ENCODE measurements at regions not wholly inside any gene's neighbourhood (a gene's known extent, or its start where the extent isn't known, plus 50 kb on each side); places are given as distances from the start of the nearest gene placed in this dataset.
"Not testable (repeated sequence)": the region's sequence is repeated elsewhere in the genome, so short reads cannot be mapped to it uniquely, and the experiment has no call there.

DNA sequence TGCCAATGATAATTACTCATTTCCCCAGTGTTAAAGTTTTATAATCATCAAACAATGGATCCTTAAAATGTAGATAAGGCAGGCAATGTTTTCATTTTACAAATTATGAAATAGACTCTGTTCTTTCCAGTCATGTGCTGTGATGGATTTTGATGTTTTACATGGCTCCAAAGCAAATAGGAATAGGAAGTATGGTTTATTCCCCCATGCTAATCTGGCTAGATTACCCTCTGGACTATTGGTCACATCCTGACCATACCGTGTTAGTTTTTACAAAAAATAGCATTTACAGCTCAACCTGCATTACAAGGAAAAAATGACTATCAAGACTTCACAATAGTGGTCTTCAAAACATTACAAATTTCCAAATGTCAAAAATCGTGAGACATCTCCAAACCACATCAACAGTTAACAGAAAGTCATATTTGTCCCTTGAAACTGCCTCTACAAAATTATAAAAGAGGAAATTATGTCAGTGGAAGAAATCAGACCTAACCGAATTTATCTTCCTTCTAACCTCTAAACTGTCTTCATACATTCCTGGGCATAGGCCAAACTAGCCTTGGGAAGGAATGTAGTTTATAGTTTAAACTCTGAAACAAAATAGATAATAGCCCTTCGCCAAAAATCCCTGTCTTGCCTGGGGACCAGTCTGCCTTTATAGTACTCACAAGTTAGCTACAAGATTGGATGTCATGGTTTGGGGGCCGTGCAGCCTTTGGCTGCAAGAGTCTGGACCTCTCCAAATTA lies 1941.2 kb upstream of the CELF4 start:
- intact Hi-C loops (cut with micrococcal nuclease), result no loop called here

DNA sequence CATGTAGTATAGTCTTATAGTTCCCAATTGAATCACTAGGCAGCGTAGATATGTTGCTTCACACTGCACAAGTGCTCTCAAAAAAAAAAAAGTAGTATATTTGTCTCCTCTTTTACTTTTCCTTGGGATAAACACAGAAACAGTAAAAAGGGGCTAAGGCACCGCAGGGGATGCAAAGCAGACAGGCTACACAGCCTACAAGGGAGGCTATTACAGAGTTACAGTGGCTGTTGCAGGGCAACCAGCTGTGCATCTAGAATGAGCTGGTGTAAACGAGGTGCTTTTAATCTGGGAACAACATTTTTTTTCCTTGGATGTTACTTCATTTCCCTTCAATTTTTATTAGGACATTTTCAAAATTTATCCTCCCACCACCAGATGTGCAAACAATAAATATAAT lies 1934.7 kb upstream of the CELF4 start:
- intact Hi-C loops (cut with micrococcal nuclease), result no loop called here

DNA sequence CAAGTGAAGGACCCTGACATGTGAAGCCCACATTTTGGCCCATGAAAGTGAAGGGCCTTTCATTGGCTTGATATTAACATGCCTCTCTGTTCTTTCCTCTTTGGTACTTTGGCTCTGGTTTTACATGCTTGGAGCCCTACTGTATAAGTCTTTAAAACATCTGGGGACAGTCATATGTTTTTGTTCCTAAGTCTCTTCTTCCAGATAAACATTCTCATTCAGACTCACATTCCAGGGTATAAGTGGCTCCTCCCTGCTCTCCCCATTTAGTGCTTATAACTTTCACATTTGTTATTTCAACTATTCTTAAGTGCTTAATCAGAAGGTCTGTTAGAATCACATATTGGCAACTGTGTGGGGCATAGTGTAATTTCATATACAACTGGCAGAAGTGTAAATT lies 1932.2 kb upstream of the CELF4 start:
- intact Hi-C loops (cut with micrococcal nuclease), result no loop called here

DNA sequence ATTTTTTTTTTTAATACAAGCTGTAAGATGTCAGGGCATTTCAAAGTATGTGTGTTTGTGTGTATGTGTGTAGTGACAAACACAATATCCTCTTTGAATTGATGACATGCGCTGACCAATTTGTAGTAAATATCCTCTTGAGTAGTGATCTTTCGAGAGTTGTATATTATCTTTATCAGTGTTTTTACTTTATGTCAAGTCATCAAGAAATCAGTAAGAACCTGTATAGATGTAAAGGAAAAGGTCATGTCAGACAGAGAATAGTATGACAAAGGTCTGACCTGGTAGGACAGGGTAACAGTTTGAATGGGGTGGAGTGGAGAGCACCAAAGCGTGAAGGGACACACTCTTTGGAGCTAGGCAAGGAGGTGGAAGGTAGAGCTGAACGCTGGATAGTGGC lies 1931.4 kb upstream of the CELF4 start:
- intact Hi-C loops (cut with micrococcal nuclease), result no loop called here

DNA sequence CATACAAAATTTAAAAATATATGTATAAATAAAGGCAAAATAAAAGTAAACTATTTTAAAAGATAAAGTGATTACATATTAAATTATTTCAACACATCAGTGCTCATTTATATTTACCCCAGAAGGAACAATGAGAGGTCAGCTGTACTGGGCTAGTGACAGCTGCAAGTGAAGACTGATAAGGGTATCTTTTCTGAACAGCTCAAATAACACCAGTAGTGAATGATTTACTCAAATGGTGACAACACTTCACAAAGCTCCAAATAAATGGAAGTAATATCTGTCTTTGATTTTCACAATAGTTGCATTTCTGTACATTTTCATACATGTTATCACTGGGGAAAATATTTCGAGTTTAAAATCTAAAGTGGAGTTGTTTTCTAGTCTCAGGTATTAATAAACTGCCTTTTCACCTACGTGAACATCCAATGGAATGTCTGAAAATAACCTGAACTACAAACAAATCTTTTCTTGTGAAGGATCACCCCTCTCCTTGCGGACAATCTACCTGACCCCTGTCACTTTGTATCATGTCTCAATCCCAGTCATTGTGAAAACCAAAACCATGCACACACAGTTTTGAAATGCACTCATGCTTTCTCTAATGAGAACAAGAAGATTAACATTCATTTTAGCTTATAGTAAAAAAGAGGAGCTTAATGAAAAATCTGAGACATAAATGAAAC lies 1928.8 kb upstream of the CELF4 start:
- intact Hi-C loops (cut with micrococcal nuclease), result no loop called here

DNA sequence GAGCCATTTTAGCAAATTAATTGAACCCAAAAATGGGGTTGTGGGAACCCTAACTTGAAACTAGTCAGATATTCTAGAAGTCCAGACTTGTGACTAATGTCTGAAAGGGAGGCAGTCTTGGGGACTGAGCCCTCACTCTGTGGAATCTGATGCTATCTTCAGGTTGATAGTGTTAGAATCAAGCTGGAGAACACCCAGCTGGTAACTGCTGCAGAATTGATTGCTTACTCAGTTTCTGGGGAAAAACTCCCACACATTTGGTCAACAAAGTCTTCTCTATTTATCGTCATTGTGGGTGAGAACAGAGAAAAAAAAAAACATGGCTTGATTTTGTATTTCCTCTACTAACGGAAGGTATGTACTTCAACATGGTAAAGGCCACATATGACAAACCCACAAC lies 1925.8 kb upstream of the CELF4 start:
- intact Hi-C loops (cut with micrococcal nuclease), result no loop called here

DNA sequence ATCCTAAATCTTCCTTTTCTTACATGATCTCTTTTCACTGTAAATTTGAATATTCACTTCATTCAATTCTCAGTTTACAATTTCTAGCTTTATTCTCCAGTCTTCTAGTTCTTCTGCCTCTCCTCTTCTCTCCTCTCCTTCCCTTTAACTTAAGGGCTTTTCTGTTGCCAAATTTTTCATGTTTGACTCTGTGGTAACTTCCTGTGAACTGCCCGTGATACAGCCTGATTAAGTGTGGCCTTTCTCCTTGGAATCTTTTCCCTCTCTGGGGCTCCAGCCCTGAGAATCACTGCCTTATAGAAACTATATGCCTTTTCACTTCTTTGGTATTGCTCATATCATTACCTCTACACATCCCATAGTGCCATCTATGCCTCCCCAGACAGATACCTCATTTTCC lies 1923.8 kb upstream of the CELF4 start:
- intact Hi-C loops (cut with micrococcal nuclease), result no loop called here

DNA sequence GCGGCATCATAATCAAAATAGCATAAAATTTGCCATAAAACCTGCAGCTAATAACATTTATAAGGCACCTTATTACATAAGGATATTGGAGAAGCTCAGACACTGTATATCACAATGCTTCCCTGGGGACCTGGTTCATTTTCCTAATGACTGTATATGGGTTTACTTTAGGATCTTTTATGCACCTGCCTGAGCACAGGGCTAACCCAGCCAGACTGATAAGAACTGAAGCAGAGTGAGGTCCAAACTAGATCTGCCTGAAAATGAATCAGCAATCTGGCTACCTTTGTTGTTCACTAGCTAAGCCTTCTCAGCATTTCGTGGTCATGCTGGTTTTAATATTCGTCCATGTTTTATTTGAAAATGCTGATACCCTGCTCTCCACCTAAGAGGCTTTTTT lies 1922.3 kb upstream of the CELF4 start:
- intact Hi-C loops (cut with micrococcal nuclease), result no loop called here

DNA sequence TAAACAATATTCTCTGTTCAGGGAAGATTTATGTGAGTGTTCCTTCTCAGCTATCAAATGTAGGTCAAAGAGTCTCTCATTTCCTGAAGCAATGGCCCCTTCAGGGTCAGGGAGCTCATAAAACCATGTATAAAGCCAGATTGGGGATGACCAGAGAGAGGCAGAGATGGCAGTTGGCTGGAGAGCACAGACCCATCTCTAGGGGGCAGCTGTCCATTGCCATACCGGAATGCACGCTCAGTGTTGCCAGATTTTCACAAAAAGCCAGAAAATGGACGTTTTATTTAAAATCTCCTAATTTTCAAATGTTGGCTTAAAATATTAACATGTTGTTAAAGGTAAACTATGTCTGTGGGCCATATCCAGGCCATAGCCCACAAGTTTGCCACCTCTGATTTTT lies 1920.7 kb upstream of the CELF4 start:
- intact Hi-C loops (cut with micrococcal nuclease), result no loop called here

DNA sequence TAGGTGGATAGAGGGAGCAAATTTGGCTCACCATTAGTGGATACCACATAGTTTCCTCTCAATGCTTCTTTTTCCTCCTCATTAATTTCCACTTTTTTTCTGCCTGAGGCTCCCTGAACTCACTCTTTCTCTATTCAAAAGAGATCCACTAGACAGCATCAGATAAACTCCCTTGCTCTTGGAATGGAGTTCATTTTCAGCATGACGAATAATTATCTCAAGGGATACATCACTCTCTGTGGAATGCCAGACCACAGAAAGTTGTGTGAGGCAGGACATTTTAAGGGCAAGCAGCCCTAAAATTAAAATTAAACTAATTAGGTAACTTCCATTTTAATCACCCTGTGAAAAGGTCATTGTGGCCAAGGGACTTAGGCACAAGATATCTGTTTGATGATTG lies 1920.1 kb upstream of the CELF4 start:
- intact Hi-C loops (cut with micrococcal nuclease), result no loop called here

DNA sequence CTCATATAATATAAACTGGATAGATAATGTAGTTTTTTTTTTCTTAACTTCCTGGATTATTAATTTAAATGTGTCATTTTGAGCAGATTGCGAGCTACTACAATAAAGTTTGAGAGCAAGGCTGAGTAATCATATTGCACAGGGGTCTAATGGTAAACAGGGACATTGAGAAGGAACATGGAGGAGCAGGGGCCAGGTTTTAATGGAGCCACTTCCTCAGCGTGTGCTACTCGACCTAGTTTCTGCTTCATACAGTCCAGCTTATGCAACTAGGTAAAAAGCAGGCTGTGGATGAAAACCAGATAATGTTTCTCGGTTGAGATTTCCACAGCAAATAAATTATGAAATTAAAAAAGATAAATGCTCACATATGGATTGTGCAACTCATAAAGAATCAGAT lies 1915.7 kb upstream of the CELF4 start:
- intact Hi-C loops (cut with micrococcal nuclease), result no loop called here

DNA sequence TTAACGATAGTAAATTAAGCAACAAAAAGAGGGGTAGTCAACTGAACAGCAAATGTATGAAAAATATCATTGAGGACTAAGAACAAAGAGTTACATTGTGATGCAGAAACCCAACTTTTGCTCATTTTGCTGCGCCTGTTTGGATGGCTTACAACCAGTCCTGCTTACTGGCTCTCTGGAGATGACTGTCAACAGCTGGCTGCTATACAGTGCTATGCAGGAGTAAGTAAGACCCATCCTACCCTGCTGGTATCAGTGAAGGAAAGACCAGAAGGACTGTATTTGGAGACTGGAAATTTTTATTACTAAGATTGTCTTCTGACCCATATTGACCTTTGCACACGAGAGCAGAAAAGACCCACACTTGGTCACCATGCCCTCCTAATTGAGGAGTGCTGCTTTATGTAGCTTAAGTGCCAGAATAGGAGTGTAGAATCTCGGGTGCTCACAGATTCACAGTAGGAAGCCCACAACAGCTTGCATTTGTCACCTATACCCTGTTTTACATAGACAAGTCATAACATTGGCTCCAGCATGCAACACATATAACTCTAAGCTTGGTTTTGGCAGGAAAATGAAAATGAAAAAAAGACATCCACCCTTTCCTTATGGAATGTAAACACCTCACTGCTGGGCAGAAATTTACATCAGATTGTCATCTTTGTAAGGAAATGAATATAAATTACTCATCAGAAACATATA lies 1915.0 kb upstream of the CELF4 start:
- intact Hi-C loops (cut with micrococcal nuclease), result no loop called here

DNA sequence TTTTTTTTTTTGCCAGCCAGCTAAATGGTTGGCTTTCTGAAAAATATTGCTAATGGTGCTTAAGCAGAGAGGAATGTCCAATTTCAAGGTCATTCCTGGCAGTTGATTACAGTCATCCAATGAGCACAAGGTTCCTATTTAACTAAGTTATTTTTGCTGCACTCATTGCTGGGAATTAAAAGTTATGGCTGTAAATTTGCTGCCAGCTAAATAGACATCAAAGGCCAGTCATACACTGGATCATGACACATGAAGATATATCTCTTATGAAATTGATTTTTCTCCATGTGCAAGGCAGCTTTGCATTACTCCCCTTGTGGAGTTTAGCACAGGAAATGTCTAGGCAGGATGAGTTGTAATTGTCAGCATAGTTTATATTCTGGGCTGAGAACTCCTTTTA lies 1898.4 kb upstream of the CELF4 start:
- intact Hi-C loops (cut with micrococcal nuclease), result no loop called here

DNA sequence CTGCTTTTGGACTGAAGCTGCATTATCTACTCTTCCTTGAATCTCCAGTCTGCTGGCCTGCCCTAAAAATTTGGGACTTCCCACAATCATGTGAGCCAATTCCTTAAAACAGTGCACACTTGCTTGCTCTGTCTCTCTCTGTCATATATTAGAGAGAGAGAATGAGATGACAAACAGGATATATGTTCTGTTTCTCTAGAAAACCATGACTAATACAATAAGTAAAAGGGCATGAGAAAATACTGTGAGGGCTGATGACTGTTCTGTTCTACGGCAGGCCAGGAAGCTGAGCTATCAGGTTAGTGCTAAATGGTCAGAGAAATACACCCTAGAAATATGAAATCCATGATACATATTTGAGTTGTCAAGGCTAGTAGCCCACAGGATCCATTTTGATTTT lies 1896.8 kb upstream of the CELF4 start:
- intact Hi-C loops (cut with micrococcal nuclease), result no loop called here

DNA sequence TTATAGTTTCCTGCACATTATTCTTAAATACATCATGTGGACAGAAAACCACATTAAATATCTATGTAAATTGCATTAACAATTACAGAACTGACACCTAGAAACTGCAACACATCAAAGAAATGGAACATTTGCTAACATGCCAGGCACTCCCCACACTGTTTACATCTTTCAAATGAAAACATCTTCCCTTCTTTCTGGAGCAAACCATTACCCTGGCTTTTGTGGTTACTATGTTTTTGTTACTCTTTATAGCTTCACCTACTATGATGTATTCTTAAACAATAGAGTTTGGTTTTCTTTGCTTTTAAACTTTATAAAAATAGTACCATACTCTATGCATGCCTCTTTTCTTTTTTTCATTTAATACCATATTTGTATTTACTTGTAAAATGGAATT lies 1894.5 kb upstream of the CELF4 start:
- intact Hi-C loops (cut with micrococcal nuclease), result no loop called here

DNA sequence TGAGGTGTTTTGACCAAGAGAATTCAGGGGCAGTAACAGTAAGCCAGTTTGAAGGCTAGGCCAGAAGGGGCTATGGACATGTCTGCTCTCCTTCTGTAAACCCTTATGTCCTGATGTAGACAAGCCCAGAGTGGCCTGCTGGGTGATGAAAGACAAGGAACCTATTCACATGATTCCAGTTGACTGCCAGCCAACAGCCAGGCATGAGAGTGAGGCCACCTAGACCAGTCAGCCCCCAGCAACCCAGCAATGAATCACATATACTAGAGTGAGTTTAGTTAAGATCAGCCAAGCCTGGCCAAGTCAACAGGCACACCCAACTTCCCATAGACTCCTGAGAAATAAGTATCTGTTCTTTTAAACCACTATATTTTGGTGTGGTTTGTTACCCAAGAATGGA lies 1889.7 kb upstream of the CELF4 start:
- intact Hi-C loops (cut with micrococcal nuclease), result no loop called here

DNA sequence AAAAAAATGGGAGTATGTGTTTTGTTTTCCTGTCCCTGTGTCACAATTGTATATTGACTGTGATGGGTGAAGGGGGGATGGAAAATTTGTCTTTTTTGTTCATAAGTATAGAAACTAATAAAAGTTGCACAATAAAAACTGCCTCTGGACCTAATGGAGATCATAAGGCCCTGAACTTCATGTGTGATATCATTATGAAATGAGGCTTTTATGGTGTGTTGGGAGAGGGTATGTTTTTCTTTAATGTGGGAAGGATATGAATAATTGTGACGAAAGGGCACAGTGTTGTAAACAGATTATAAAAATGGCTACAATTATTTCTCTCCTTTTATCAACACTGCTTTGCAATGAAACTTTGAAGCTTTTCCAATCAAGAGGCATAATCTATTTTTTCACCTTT lies 1889.3 kb upstream of the CELF4 start:
- intact Hi-C loops (cut with micrococcal nuclease), result no loop called here

DNA sequence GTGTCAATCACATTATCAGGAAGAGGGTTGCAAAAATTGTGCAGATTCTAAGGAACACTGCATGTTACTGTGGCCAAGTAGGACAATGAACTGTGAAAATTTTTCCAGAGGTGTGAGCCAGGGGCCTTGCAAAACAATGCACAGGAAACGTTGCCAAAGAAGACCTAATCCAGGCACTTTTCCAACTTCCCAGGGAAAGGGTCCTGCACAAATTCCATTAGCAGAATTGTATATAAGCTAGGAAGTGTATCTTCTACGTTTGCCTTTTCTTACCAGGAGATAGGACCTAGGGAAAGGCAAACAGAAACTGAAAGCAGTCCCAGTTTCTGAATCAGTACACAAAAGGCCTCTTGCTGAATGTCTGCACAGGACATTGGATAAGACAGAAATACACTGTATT lies 1888.3 kb upstream of the CELF4 start:
- intact Hi-C loops (cut with micrococcal nuclease), result no loop called here

DNA sequence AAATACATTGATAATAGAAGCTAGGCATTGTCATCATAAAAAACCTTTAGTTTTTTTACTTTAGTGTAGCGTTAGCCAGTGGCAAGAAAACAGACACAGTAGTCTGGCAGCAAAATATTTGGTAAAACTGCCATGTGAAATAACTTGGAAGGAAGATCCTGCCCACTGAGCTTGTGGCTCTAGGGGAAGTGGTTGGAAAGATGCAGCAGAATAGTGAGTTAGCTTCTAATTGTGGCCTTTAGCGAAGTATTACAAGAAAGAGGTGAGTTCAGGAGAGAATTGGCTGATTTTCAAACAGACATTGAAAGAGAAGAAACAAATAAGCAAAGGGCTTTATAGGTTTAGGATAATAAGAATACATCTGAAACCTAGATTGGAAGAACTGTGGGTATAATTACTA lies 1887.8 kb upstream of the CELF4 start:
- intact Hi-C loops (cut with micrococcal nuclease), result no loop called here

DNA sequence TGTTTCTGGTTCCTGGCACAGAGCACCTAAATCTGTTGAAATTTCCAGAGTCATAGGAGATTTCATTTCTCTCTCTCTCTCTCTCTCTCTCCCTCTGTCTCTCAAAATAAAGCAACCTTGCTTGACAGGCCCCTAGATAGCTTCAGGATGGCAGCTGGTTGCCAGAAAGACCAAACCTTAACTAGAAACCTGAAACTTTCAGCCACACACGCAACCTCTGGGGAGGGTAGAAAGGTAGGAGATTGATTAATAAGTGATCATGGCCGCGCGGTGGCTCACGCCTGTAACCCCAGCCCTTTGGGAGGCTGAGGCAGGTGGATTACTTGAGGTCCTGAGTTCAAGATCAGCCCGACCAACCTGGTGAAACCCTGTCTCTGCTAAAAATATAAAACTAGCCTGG lies 1885.4 kb upstream of the CELF4 start:
- intact Hi-C loops (cut with micrococcal nuclease), result no loop called here

DNA sequence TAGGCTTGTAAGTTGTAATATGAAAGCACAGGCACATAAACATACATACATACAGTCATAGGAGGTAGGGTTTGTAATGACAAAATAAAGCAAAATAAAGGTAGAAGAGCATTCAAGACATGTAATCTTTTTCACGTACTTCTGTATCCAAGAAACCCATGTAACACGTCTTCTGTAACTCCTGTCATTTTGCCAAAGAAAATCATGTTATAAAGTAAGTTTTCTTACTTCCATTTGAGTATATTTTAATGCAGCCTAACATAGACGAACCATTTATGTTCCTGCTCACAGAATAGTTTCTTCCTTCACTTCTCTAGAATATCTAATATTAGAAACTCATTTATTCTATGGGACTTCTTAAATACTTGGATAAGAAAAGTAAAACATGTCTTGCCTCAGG lies 1884.0 kb upstream of the CELF4 start:
- intact Hi-C loops (cut with micrococcal nuclease), result no loop called here

DNA sequence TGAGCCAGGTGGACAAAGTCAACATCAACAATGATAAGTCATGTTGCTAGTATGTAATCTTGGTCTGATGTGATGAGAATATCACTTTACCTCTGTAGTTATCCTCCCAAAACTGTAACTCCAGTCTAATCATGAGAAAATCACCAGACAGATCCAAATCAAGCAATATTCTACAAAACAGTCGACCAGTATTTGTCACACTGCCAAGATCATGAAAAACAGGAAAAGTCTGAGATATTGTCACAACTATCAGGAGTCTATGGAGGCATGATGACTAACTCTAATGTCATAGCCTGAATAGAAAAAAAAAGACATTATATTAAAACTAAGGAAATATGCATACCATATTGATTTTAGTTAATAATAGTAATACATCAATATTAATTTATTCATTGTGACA lies 1883.3 kb upstream of the CELF4 start:
- intact Hi-C loops (cut with micrococcal nuclease), result no loop called here

DNA sequence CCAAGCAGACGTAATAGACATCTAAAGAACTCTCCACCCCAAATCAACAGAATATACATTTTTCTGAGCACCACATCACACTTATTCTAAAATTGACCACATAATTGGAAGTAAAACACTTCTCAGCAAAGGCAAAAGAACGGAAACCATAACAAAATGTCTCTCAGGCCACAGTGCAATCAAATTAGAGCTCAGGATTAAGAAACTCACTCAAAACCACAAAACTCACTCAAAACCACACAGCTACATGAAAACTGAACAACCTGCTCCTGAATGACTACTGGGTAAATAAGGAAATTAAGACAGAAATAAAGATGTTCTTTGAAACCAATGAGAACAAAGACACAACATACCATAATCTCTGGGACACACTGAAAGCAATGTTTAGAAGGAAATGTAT lies 1879.4 kb upstream of the CELF4 start:
- intact Hi-C loops (cut with micrococcal nuclease), result not testable (repeated sequence)
